ENCODE measurements at regions not wholly inside any gene's neighbourhood (a gene's known extent, or its start where the extent isn't known, plus 50 kb on each side); places are given as distances from the start of the nearest gene placed in this dataset.

DNA sequence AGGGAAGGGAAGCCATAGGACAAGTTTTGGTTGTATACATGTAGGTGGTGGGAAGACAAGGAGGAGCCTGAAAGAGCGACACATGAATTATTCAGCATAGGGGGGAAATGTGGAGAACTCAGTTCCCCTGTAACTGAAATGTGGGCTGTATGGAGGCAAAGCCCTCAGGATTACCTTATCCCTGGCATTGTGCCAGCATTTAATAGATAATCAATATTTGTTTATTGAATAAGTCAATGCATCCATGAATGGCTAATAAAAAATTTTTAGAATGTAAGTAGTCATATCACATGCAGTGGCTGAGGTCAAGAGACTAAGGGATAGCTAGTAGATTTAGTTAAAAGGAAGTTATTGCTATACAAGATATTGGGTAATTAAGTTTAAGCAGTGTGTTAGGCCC, 232.4 kb downstream of the SNAPC1 start:
- Histone ChIP-seq H3K9me3 (ENCODE audit: low read depth) (no peaks in the 10 kb centered on the region), H4K20me1 (ENCODE audit: low read depth) (no peaks in the 10 kb centered on the region), H3K27ac (no peak overlapping the region), H3K27me3 (no peaks in the 10 kb centered on the region), H3K4me1 (peaks cover 7% of the 10 kb centered on the region), H3K79me2 (ENCODE audit: low read depth) (no peaks in the 10 kb centered on the region), H3K4me2 (no peak overlapping the region), H3K36me3 (no peaks in the 10 kb centered on the region), H3F3A (ENCODE audit: low read depth) (no peaks in the 10 kb centered on the region), H3K9ac (no peak overlapping the region), H3K4me3 (no peak overlapping the region), H2AFZ (replicated peaks) (no peak overlapping the region)
- H3K27ac Mint-ChIP-seq, result no peak overlapping the region
- DNase-seq (ENCODE audit: low spot score), result no peak
- peaks cover 19% of the 10 kb centered on the region for H3K4me1 Mint-ChIP-seq
- H3K4me3 Mint-ChIP-seq, result no peak overlapping the region
- H3K9me3 Mint-ChIP-seq, result no peaks in the 10 kb centered on the region
- H3K27me3 Mint-ChIP-seq (ENCODE audit: insufficient read depth, low read depth), result no peaks in the 10 kb centered on the region
- H3K36me3 Mint-ChIP-seq, result no peaks in the 10 kb centered on the region
- TF ChIP-seq EZH2 (IDR thresholded peaks at IDR 0.05) (no peak), EZH2phosphoT487 (IDR thresholded peaks at IDR 0.05) (no peak)

DNA sequence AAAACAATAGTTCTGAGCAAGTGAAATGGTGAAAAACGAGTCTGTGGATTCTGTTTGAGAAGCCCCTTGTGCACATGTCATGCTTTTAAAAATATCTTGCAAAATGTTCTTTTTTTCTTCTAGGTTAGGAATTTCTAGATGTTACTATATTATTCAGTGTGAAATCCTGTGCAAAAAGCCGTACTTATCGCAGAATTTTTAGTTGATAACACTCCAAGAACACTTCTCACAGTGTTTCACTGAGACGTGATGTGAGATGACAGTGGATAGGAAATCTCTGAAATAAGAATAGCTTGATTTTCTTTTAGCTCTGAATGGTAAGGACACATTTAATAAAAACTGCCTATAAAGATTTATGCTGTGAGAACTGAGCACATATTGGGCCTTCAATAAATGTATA, 234.5 kb downstream of the SNAPC1 start:
- H3K4me1 Mint-ChIP-seq, result peaks cover 10% of the 10 kb centered on the region
- Histone ChIP-seq H3K9ac (no peak overlapping the region), H3K36me3 (no peaks in the 10 kb centered on the region), H3K9me3 (ENCODE audit: low read depth) (no peaks in the 10 kb centered on the region), H3K27me3 (no peaks in the 10 kb centered on the region), H3K4me2 (no peak overlapping the region), H3K79me2 (ENCODE audit: low read depth) (no peaks in the 10 kb centered on the region), H2AFZ (replicated peaks) (no peak overlapping the region), H3K4me3 (no peak overlapping the region), H3K27ac (no peak overlapping the region), H3F3A (ENCODE audit: low read depth) (no peaks in the 10 kb centered on the region), H3K4me1 (peaks cover 4% of the 10 kb centered on the region), H4K20me1 (ENCODE audit: low read depth) (no peaks in the 10 kb centered on the region)
- no peaks in the 10 kb centered on the region for H3K27me3 Mint-ChIP-seq (ENCODE audit: insufficient read depth, low read depth)
- no peaks in the 10 kb centered on the region for H3K36me3 Mint-ChIP-seq
- DNase-seq (ENCODE audit: low spot score), result no peak
- no peaks in the 10 kb centered on the region for H3K9me3 Mint-ChIP-seq
- H3K4me3 Mint-ChIP-seq, result no peak overlapping the region
- H3K27ac Mint-ChIP-seq, result no peak overlapping the region
- no peak for TF ChIP-seq EZH2 (IDR thresholded peaks at IDR 0.05)
- TF ChIP-seq, protein P1, sequence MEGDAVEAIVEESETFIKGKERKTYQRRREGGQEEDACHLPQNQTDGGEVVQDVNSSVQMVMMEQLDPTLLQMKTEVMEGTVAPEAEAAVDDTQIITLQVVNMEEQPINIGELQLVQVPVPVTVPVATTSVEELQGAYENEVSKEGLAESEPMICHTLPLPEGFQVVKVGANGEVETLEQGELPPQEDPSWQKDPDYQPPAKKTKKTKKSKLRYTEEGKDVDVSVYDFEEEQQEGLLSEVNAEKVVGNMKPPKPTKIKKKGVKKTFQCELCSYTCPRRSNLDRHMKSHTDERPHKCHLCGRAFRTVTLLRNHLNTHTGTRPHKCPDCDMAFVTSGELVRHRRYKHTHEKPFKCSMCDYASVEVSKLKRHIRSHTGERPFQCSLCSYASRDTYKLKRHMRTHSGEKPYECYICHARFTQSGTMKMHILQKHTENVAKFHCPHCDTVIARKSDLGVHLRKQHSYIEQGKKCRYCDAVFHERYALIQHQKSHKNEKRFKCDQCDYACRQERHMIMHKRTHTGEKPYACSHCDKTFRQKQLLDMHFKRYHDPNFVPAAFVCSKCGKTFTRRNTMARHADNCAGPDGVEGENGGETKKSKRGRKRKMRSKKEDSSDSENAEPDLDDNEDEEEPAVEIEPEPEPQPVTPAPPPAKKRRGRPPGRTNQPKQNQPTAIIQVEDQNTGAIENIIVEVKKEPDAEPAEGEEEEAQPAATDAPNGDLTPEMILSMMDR (IDR thresholded peaks at IDR 0.05), result no peak
- TF ChIP-seq EZH2phosphoT487 (IDR thresholded peaks at IDR 0.05), result no peak

DNA sequence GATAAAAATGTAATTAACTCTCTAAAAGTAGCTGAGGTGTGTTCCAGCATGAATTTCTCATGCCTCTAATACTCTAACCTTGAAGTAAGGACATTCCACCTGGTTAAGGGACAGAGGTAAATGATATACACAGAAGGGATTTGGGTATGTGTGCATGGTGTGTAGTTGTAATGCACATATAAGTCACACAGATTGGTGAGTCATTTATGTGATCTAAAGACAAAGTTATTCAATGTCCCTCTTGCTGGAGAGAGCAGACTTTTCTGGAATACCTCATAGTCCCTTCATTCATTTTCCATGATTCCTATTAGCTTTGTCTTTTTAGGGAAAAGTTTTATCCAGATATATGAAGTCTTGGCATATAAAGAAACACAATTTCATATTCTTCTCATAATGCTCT, 234.9 kb downstream of the SNAPC1 start:
- Histone ChIP-seq H3K4me2 (no peak overlapping the region), H3K79me2 (ENCODE audit: low read depth) (no peaks in the 10 kb centered on the region), H3K4me1 (no peaks in the 10 kb centered on the region), H2AFZ (replicated peaks) (no peak overlapping the region), H4K20me1 (ENCODE audit: low read depth) (no peaks in the 10 kb centered on the region), H3K27ac (no peak overlapping the region), H3F3A (ENCODE audit: low read depth) (no peaks in the 10 kb centered on the region), H3K9me3 (ENCODE audit: low read depth) (no peaks in the 10 kb centered on the region), H3K36me3 (no peaks in the 10 kb centered on the region), H3K4me3 (no peak overlapping the region), H3K9ac (no peak overlapping the region), H3K27me3 (no peaks in the 10 kb centered on the region)
- no peaks in the 10 kb centered on the region for H3K27me3 Mint-ChIP-seq (ENCODE audit: insufficient read depth, low read depth)
- DNase-seq (ENCODE audit: low spot score), result no peak
- H3K4me3 Mint-ChIP-seq, result no peak overlapping the region
- TF ChIP-seq, protein P1 (IDR thresholded peaks at IDR 0.05), result no peak
- TF ChIP-seq EZH2 (IDR thresholded peaks at IDR 0.05), result no peak
- TF ChIP-seq EZH2phosphoT487 (IDR thresholded peaks at IDR 0.05), result no peak
- H3K36me3 Mint-ChIP-seq, result no peaks in the 10 kb centered on the region
- no peak overlapping the region for H3K27ac Mint-ChIP-seq
- H3K4me1 Mint-ChIP-seq, result peaks cover 6% of the 10 kb centered on the region
- H3K9me3 Mint-ChIP-seq, result peaks cover 2% of the 10 kb centered on the region

DNA sequence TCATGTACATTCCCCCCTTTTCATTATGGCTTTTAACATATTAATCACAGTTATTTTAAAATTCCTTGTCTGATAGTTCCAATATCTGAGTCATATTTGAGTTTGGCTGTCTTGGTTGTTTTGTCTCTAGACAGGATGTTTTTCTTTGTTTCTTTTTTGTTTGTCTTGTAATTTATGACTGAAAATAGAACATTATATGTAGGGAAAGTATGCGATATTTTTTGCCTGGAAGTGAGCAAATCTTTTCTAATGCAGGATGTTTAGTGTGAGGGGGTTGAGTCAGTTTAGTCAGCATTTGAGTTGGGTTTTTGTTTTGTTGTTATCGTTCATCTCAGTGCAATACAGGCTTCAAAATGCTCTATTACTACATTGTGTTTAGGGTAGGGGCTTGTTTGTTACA, 239.7 kb downstream of the SNAPC1 start:
- H3K4me1 Mint-ChIP-seq, result no peaks in the 10 kb centered on the region
- H3K4me3 ChIP-seq, result no peak overlapping the region
- TF ChIP-seq EZH2phosphoT487 (IDR thresholded peaks at IDR 0.05) (no peak), EZH2 (IDR thresholded peaks at IDR 0.05) (no peak)
- TF ChIP-seq, protein P1 (IDR thresholded peaks at IDR 0.05), result no peak
- H3K9me3 Mint-ChIP-seq, result peaks cover 9% of the 10 kb centered on the region
- no peak overlapping the region for H3K27ac ChIP-seq
- H3K4me3 Mint-ChIP-seq, result no peak overlapping the region
- no peak overlapping the region for H2AFZ ChIP-seq (replicated peaks)
- no peaks in the 10 kb centered on the region for H3F3A ChIP-seq (ENCODE audit: low read depth)
- no peak overlapping the region for H3K27ac Mint-ChIP-seq
- no peak overlapping the region for H3K9ac ChIP-seq
- no peaks in the 10 kb centered on the region for H3K9me3 ChIP-seq (ENCODE audit: low read depth)
- H3K79me2 ChIP-seq (ENCODE audit: low read depth), result no peaks in the 10 kb centered on the region
- no peaks in the 10 kb centered on the region for H3K36me3 Mint-ChIP-seq
- no peaks in the 10 kb centered on the region for H3K36me3 ChIP-seq
- H3K4me1 ChIP-seq, result no peaks in the 10 kb centered on the region
- no peaks in the 10 kb centered on the region for H4K20me1 ChIP-seq (ENCODE audit: low read depth)
- DNase-seq (ENCODE audit: low spot score), result no peak
- no peaks in the 10 kb centered on the region for H3K27me3 ChIP-seq
- no peaks in the 10 kb centered on the region for H3K27me3 Mint-ChIP-seq (ENCODE audit: insufficient read depth, low read depth)
- no peak overlapping the region for H3K4me2 ChIP-seq

Measured in neural progenitor cell (in vitro differentiated cells).